ENCODE measurements at regions not wholly inside any gene's neighbourhood (a gene's known extent, or its start where the extent isn't known, plus 50 kb on each side); places are given as distances from the start of the nearest gene placed in this dataset.

DNA sequence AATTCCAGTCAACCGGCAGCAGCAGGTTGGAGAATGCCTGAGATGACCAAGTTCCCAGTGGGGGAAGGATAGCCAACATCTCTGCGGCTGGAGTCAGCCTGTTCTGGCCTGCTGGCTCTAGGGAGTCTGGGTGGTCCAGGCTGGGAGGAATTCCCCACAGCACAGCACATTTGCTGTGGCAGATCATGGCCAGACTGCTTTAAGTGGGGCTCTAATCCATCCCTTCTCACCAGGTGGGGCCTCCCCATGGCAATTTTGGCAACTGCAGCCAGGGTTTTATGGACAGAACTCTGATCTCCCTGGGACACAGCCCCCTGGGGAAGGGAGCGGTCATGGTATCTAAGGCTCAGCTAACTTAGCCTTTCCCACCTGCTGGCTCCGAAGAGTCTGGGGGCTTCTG lies 226.1 kb downstream of the DTWD2 start:
- Histone ChIP-seq H3K27me3 (replicated peaks; ENCODE audit: insufficient read depth) (no peaks in the 10 kb centered on the region), H3K36me3 (no peaks in the 10 kb centered on the region), H3K27ac (no peak overlapping the region), H3K9me3 (no peaks in the 10 kb centered on the region), H3K4me1 (ENCODE audit: control insufficient read depth in 1 of 2, low read depth in 2 of 2) (no peaks in the 10 kb centered on the region), H3K4me3 (no peak overlapping the region)
- TF ChIP-seq, protein P1, sequence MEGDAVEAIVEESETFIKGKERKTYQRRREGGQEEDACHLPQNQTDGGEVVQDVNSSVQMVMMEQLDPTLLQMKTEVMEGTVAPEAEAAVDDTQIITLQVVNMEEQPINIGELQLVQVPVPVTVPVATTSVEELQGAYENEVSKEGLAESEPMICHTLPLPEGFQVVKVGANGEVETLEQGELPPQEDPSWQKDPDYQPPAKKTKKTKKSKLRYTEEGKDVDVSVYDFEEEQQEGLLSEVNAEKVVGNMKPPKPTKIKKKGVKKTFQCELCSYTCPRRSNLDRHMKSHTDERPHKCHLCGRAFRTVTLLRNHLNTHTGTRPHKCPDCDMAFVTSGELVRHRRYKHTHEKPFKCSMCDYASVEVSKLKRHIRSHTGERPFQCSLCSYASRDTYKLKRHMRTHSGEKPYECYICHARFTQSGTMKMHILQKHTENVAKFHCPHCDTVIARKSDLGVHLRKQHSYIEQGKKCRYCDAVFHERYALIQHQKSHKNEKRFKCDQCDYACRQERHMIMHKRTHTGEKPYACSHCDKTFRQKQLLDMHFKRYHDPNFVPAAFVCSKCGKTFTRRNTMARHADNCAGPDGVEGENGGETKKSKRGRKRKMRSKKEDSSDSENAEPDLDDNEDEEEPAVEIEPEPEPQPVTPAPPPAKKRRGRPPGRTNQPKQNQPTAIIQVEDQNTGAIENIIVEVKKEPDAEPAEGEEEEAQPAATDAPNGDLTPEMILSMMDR (IDR thresholded peaks at IDR 0.05): no peak
- DNase-seq (ENCODE audit: low spot score) (no peak), ATAC-seq (ENCODE audit: insufficient number of reproducible peaks, low FRiP score, low read depth) (no peak)

DNA sequence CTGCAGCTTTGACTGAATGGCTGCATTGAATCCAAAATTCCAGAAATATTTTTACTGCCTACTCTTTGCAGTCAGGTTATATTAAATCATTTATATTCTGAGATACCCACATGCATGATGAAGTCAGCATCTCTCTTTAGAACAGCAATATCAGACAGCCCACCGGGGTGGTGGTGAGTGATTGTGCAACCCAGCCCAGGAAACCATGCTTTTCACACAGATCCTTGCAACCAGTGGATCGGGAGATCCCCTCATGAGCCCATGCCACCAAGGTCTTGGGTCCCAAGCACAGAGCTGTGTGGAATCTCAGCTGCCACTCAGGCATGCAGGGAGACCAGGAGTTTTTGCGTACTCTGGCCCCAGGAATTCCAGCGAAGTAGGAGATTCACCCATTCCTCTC lies 226.5 kb downstream of the DTWD2 start:
- Histone ChIP-seq H3K36me3 (no peaks in the 10 kb centered on the region), H3K27me3 (replicated peaks; ENCODE audit: insufficient read depth) (no peaks in the 10 kb centered on the region), H3K4me1 (ENCODE audit: control insufficient read depth in 1 of 2, low read depth in 2 of 2) (no peaks in the 10 kb centered on the region), H3K27ac (no peak overlapping the region), H3K9me3 (no peaks in the 10 kb centered on the region), H3K4me3 (no peak overlapping the region)
- TF ChIP-seq, protein P1 (IDR thresholded peaks at IDR 0.05): no peak
- no peak for ATAC-seq (ENCODE audit: insufficient number of reproducible peaks, low FRiP score, low read depth)
- no peak for DNase-seq (ENCODE audit: low spot score)

DNA sequence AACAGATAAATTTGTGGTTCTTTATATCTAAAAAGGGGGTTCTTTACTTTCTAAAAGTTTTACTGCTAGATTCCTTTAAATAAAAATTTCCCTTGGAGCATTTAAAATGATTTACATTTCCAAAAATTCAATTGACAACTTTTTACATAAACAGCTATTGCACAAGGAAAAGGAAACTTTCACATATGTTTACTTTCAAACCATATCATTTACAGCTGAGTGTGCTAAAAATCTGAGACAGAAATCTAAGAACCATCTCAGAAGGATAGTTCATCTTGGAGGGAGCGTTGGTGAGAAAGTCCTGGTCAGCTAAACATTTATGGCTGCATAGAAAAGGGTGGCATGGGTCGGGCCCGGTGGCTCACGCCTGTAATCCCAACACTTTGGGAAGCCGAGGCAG lies 235.4 kb downstream of the DTWD2 start:
- Histone ChIP-seq H3K4me1 (ENCODE audit: control insufficient read depth in 1 of 2, low read depth in 2 of 2) (no peaks in the 10 kb centered on the region), H3K4me3 (no peak overlapping the region), H3K27ac (no peak overlapping the region), H3K9me3 (no peaks in the 10 kb centered on the region), H3K27me3 (replicated peaks; ENCODE audit: insufficient read depth) (no peaks in the 10 kb centered on the region), H3K36me3 (no peaks in the 10 kb centered on the region)
- DNase-seq (ENCODE audit: low spot score) (no peak), ATAC-seq (ENCODE audit: insufficient number of reproducible peaks, low FRiP score, low read depth) (no peak)
- TF ChIP-seq, protein P1 (IDR thresholded peaks at IDR 0.05): no peak

GRCh38 chr5:118736396-118736795 lies 252.0 kb downstream of the DTWD2 start:
- no peaks in the 10 kb centered on the region for H3K9me3 ChIP-seq

GRCh38 chr5:118733394-118733793 lies 255.0 kb downstream of the DTWD2 start:
- Histone ChIP-seq H3K4me1 (ENCODE audit: control insufficient read depth in 1 of 2, low read depth in 2 of 2) (no peaks in the 10 kb centered on the region), H3K9me3 (no peaks in the 10 kb centered on the region), H3K27me3 (replicated peaks; ENCODE audit: insufficient read depth) (no peaks in the 10 kb centered on the region), H3K27ac (no peak overlapping the region), H3K36me3 (no peaks in the 10 kb centered on the region), H3K4me3 (no peak overlapping the region)
- TF ChIP-seq, protein P1 (IDR thresholded peaks at IDR 0.05): no peak
- ATAC-seq (ENCODE audit: insufficient number of reproducible peaks, low FRiP score, low read depth): no peak
- no peak for DNase-seq (ENCODE audit: low spot score)

More at GRCh38 chr5:118736396-118736795, 252.0 kb downstream of the DTWD2 start:
- ATAC-seq (ENCODE audit: insufficient number of reproducible peaks, low FRiP score, low read depth) (no peak), DNase-seq (ENCODE audit: low spot score) (no peak)
- H3K4me3 ChIP-seq: no peak overlapping the region
- H3K36me3 ChIP-seq: no peaks in the 10 kb centered on the region
- H3K4me1 ChIP-seq (ENCODE audit: control insufficient read depth in 1 of 2, low read depth in 2 of 2): no peaks in the 10 kb centered on the region
- H3K27me3 ChIP-seq (replicated peaks; ENCODE audit: insufficient read depth): no peaks in the 10 kb centered on the region
- H3K27ac ChIP-seq: no peak overlapping the region
- TF ChIP-seq, protein P1 (IDR thresholded peaks at IDR 0.05): no peak

Measured in thoracic aorta (tissue), 2 donors.